ENCODE measurements at regions not wholly inside any gene's neighbourhood (a gene's known extent, or its start where the extent isn't known, plus 50 kb on each side); places are given as distances from the start of the nearest gene placed in this dataset.
A peak's percentile ranks its signal among the peaks of the same experiment; 100 is the strongest.

DNA sequence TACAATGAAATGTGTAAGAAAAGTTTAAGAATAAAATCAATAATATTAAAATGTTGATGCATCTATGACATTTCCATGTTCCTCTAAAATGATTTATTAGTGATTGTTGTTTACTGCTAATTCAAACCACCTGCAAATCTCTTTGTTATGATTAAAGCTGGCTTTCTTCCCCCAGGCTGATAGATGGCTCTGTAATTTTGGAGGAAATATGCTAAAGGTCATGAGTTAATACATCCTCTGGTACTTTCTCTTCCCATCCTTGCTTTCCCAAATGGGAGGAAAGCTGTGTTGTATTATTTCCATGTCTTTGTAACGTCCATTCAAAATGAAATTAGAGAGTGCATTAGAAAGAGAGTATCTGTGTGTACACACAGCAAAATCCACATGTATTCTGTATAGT is 139.5 kb upstream of the TMCO5A start:
- DNase-seq = no peak

DNA sequence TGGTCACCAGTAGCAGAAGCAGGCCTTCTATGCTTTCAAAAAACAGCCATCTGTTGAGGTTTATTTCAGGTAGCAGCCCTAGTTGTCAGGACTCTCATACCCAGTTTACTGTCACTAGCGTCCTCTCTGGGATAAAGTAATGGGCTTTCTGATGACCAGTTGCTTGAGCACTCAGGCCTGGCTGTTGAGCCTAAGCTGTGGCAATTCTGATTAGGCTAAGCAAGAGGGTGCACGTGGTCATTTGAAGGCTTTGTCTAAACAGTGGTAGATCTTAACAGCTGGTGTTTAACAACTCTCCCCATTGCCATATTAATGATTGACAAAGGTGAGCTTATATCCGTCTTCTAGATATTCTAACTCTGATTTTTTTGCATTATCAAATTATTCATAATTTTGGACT is 132.9 kb upstream of the TMCO5A start:
- DNase-seq = no peak

DNA sequence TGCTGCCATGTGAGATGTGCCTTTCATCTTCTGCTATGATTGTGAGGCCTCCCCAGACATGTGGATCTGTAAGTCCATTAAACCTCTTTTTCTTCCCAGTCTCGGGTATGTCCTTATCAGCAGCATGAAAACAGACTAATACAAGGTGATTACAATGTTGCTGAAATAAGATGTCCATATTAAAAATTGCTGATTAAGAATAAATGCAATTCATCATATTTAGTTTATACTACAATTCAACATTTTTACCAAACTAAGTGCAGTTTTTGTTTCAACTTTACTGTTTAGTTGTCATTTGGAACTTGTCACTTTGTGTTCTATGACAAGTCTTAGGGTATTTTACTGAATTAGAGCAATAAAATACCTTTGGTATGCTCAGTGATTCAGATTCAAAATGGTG is 127.6 kb upstream of the TMCO5A start:
- DNase-seq = no peak

DNA sequence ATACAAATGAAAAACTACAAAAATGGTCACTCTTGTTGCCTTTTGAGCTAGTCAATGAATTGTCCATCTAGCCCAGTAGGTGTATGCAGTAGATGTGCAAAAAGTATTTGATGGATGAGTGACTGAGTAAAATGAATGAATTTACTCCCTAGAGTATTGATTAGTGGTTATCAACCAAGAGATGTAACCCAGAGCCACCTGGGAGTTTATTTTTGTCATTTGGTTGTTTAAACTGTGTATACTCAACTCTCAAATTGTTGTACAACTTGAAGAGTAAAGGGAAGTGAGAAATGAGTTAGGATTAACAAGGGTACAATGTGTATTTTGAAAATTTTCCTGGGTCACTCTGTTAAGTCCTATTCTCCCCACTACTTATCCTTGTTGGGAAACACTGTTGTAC is 124.1 kb upstream of the TMCO5A start:
- DNase-seq = no peak

DNA sequence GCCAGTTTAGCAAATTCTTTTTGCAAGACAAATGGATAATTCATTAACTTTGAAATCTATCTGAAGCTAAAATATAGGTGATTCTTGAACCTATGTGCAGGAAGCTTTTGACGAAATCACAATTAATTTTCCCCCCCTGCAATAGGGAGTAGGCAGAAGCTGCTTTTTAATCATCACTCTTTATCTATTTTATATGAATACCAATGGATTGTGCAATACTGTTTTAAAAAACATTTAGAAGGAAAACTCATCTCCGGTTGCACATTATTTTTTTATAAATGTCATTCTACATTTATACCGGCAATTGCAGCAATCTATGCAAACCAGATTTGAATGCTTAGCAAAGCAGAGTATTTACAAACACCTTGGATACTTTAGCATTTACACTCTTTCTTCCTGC is 121.1 kb upstream of the TMCO5A start:
- no peak for DNase-seq

DNA sequence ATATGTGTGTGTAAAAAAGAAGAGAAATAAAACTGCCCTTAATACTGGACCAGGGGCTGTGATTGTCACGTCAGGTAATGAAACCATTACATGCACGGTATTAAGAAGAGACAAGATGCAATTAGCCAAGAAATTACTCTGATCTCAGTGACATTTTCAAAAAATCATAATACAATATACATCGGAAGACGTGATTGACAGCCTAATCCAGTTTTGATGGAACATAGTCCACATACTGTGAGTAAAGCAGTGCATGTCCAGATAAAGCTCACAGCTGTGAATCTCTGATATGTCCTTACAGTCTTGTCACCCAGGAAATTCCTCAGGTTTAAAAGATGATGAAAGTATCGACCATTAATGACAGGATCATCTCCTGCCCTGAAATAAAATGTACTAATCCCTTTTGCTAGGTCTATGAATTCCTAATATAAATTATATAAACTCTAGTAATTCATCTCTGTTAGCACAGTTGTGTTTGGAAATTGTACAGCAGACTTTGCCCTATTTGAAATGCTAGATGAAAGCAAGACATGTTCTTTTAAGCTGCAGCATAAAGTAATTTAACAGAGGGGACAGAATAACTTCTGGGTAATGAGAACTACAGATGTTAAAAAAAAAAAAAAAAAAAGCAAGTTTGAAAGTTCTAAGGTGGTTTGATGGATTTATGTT is 119.5 kb upstream of the TMCO5A start:
- no peak for DNase-seq

DNA sequence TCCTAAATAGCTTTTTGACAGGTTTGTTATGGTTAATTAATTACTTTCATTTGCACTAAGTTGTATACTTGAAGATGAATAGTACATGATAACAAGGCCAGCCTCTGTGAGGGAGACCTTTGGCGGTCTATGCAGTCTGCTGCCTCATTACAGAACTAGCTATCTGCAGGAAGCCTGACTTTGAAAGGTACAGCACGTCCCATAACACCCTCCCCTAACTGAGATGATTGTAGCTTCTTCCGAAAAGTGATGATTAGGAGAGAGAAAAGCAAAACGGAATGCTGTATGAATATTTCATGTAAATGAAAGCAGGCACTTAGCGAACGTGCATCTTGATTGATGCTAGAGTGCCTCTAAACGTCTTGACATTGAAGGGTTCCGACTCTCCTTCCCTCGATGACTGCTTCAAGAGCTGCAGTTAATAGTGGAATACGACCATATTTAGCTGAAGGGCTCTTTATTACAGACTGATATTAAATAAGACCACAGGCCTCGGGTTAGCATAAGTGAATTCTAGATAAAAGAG is 116.2 kb upstream of the TMCO5A start:
- DNase-seq = no peak

DNA sequence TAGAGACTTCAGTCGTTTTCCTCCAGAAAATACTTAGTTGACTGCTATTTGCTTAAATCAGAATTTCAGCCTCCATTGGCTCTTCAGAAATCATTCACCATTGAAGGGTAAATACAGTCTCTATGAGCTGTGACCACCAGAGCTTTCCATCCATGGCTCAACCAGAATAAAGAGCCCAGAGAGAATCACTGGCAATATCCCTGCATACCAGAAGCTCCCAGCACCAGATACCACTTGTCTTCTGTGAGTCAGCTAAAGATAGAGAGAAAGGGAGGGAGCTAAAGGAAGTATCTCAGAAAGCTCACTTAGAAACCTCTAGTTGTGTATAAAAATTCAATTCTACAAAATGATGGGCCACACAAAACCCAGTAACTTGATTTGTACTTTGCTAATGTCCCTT is 115.2 kb upstream of the TMCO5A start:
- no peak for DNase-seq

DNA sequence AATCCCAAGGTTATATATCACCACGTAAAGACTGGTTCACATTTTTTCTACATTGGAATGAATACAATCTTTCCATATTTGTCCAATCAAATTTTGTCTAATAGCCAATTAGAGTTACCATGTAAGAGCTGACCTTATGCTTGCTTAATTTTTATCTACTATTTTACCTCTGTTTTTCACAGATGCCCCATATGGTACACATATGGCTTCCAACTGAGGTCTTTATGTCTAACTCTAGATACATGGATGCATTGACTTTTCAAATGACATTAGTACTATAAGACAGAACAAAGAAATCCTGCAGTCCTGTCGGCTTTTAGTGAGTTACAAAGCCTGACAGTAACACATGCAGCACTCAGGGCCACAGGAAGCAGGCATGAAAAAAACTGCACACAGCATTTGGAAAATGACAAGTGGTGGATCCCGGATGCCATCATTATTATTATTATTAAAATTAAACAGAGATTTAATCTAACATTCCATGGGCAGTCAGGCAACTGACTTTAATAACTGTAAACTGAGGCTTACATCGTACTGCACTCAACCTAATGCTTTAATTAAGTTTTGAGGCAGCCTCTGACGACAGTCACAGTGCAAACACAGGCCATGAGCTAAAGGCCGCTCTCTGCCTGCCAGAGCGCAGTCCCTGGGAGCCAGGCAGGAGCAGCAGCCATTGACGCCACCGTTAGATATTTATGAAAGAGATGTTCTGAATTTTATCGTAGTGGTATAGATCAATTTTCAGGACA is 113.9 kb upstream of the TMCO5A start:
- no peak for DNase-seq

DNA sequence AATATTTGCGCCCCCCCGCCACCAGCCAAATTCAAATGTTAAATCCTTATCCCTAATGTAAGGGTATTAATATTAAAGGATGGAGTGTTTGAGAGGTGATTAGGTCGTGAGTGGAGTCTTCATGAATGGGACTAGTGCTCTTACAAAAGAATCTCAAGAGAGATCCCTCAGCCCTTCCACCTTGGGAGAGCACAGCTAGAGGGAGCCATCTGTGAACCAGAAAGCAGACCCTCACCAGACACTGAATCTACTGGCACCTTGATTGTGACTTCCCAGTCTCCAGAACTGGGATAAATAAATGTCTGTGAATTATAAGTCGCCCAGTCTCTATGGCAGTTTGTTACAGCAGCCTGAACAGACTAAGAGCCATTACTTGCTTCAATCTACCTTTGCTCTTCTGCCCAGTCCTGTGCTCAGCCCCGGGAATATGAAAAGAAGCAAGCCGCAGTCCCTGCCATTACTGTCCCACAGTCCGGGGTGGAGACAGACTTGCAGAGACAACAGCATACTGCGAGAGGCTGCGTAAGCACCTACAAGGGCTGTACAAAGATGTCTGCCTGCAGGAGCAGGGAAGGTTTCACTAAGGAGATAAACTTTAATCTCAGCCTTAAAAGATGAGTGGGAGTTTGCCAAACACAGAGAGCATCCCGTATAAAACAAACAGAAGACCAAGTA is 110.7 kb upstream of the TMCO5A start:
- no peak for DNase-seq

DNA sequence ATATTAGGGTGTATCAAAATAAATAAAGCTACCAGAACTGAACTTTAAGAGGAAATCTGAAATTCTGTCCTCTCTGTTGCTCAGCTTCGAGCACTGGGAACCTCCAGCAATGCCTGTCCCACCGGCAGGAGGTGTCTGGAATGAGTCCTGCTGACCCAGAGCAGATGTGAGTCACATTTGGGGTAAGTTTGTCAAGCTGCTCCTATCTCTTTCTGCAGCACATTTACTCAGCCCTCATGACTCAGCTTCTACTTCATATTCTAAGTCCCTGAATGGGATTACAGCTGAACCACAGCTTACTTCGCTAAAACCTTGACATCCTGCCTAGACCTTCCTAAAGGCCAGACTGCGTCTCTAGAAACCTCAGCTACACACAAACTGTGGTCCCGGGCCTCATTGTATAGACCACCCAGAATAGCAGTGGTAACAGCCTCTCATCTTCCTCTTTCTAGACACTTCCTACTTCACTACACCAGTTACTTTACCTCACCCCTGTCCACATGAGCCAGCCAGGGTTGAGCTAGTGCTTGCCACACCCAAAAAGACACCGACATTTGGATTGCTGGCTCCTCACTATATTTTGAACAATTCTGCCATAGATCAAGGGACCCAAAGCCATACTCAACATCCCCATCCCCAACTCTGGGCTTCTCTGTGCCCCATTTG is 109.6 kb upstream of the TMCO5A start:
- peak; percentile 3 for DNase-seq

DNA sequence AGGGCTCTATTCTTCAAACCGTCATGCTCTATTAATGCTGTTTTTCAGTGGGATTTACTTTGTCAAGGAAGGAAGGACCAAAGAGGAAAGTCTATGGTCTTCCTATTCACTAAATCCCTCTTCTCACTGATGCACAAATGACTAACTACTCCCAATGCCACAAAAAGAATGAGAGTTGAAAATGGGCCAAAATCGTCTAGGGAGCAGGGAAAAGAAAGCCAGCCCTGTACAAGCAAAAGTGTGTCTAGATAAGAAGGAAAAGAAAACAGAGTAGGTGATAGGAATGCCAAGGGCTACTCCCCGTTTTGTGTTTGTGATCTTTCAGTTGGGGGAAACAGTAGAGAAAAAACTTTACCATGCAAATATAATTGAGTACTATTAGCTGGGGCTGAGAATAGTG is 97.2 kb upstream of the TMCO5A start:
- no peak for DNase-seq

DNA sequence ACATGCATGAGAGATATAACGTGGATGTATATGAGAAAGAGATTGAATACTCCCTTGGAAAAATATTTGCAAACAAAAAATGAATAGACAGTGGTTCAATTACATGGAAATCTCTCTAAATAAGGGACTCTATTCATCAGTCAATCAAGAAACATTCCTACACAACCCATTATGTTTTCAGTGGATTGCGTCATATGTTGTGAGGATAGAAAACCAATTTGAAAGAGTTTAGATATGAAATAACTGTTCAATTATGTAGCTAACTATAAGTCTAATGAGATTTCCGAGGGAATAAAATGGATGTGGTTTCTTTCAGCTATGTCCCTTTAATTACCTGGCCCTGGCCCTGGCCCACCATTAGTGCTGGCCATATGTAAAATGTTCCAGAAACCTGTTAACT is 86.7 kb upstream of the TMCO5A start:
- DNase-seq = no peak

DNA sequence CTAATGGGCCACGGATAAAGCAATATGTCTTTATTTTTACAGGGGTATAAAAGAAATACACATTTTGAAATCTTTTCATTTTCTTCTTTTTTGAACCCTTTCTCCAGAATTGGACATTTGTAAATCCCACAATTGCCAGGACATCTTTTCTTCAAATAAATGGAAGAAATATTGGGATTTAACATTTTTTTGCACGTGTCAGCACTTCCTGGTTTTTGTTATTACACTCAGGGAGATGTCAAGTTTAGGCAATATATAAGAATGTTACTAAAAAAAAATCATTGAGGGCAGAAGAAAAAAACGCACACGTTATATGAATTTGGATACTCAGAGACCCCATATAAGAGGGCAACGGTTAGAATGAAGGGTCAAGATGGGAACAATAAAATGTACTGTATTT is 78.3 kb upstream of the TMCO5A start:
- DNase-seq = no peak

DNA sequence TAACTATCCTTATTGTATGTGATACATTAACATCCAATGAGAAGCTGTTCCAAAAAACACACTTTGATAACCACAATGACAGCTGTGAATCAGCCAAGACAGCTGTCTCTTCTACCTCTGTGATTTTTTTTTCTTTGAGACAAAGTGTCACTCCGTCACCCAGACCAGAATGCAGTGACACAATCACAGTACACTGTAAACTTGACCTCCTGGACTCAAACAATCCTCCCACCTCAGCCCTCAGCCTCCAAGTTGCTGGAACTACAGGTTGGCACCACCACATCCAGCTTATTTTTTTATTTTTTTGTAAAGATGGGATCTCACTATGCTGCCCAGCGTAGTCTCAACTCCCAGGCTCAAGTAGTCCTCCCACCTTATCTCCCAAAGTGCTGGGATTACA is 73.5 kb upstream of the TMCO5A start:
- DNase-seq = no peak

DNA sequence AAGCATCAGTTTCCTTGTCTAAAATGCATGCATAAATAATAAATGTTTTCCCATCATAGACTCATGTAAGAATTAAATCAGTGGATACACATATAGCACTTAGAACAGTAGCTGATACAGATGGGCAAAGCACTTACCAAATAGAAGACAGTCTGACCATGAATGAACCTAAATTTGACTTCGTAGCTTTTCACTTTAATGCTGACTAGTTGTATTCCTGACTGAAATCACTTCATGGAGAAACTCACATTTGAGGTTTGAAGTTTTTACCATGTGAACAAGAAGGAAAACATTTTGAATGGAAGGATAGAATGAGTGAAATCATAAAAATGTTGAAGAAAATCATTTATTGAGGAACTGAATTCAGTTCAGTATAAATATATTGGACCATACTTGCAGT is 68.8 kb upstream of the TMCO5A start:
- no peak for DNase-seq

DNA sequence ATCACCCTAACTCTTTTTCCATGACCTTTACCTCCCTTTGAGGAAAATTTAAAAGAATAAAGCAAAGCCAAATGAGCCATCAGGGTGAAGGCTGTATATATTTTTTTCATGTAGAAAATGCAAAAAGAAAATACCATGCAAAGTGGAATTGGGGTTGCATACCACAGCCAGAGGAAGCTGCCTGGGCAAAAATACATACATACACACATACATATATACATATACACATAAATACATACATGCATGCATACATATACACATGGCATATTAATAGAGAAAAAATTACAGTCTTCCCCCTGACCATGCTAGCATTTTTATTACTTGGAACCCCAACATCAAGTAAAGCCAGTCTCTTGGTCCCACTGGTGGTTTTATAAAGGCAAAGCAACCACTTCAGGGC is 63.7 kb upstream of the TMCO5A start:
- DNase-seq = no peak

DNA sequence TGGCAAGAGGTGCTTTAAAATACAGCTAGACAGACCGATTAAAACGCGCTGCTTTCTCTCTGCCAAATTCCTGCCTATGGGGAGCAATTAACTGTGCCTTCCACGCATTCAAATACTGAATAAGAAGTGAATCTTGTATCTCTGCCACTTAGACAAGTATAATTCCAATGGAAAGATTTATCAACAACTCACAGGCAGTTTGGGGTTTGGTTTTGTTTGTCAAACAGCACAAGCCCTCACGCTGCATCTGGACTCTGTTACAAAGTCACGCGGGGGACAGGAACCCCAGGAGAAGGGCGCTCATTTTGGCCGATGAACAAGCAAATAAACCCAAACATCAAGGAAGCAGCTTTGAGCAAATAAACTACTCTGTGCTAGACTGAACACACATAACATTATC is 61.8 kb upstream of the TMCO5A start:
- no peak for DNase-seq

DNA sequence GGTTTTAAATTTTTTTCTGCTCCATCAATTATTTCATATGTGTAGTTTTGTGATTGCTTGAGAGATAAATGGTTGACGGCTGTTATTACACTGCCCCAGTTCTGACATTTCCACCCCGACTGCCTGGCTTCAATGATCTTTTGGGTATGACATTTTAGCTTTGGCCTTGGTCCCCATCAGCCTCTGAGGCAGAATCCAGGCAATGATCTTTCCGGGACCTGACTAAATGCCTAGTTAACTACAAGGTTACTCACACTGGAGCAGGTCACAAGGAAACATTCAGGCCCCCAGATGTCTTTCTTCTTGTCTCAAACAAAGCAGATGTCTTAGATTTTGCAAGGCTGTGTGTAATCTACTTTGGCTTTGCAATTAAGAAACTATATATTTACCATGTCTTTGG is 61.1 kb upstream of the TMCO5A start:
- DNase-seq = no peak

DNA sequence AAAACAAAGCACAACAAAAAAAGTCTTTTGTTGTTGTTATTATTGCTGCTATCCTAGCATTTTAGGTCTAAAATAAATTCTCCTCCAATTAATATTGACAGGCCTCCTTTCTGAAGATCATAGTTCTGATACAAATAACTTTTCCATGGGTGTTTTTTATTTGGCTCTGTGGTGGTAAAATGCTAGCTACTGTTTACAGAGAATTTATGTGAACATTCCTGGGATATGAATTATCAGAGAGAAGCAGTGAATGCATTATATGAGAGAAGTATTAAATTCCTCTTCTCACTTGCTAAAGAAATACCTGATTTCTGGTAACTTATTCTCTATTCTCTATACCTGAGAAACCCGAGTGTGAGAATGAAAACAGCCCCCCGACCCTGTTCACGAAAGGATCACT is 57.5 kb upstream of the TMCO5A start:
- no peak for DNase-seq

DNA sequence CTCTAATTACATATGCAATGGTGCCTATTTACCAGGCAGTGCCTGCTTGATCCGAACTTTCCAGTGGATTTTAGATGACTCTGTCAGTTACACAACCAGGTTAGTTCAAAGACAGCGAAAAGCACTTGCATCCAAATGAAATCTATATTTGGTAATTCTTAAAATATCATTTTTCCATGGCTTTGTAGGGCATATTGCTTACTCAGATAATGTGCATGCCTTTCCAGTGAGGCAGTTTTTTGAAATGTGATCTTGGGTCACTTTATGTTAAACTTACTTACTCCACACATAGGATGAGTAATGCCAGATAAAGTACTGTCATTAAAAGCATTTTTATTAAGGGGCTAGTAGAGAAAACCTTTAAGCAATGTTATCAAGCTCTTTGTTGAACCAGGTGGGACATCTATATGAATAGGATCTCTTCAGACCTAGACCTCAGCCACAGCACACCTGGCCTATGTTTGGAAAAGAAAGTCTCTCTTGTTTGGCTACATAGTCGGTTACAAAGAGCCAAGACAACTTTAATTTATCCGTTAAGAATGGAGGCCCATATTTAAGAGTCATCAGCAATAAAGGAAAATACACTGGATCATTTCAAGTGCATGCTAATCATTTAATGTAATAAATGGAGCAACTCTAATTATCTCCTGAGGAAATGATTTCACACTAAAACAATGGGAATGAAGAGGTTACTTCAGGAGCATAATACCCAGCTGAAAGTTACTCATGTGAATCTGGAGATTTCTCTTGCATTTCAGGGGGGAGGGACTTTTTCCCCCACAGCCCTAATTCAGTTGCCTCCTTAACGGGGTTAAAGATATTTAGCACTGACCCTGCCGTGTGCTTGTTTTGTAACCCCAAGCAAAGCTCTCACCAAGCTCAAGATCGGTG is 56.3 kb upstream of the TMCO5A start:
- no peak for DNase-seq

DNA sequence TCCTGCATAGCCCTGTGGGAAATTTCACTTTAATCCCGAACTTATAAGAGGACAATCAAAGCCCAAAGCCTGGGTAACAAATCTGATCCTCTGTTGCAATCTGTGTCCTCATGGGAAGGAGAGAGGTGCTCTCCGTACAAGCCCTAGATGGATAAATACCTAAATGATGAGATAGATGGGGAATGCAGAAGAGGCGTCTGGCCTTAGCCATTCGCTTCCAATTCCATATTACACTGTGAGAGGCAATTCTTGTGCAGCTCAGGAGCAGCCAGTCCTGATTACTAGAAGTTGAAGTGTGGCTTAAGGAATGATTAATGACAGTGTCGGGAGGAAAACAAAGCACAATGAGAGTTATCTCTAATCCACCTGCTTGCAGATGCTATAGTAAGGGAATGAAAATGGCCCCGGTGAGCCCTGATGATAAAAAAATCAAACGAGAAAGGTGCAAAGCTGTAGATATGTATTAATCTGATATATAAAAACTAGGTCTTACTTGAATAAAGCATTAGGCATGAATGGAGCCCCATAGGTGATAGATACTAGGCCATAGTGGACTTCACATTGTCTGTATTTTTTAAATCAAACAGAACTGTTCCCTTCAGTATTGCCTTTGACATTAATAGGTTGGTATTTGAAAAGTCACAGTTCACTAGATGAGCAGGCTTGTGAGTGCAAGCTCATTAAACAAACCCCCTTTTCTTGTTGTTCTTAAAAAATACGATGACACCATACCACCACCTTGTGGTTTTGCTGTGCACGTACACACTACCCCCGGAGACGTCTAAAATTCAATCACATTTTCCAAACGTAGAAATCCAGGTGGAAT is 54.2 kb upstream of the TMCO5A start:
- DNase-seq = no peak

Data from GOT3 (cell line).